ENCODE measurements at regions not wholly inside any gene's neighbourhood (a gene's known extent, or its start where the extent isn't known, plus 50 kb on each side); places are given as distances from the start of the nearest gene placed in this dataset.

DNA sequence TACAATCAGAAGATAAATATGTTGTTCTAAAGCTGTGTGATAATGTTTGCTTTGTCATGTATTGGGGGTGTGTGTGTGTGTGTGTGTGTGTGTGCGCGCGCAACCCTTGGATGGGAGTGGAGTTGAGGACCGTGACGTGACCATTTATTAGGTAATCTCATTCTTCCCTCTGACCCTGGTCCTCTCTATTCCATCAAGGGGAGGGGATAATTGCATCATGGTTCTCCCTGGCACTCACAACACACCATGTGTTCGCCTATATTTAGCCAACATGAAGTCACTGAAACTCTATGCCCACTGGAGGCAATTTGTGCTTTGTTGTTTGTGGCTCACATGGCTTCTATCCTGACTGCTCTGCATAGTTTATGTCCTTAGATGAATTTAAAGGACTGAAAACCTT is 79.8 kb upstream of the LRPPRC start:
- DNase-seq (ENCODE audit: low read depth in 2 of 2), result peak; percentile 40 to 63
- H3K4me3 ChIP-seq (replicated peaks in 1 of 2; ENCODE audit: low read depth in 2 of 2, low read length in 2 of 2), result no peak overlapping the region
- TF ChIP-seq CTCF (IDR thresholded peaks at IDR 0.05; ENCODE audit: low read depth, low read length), result no peak

DNA sequence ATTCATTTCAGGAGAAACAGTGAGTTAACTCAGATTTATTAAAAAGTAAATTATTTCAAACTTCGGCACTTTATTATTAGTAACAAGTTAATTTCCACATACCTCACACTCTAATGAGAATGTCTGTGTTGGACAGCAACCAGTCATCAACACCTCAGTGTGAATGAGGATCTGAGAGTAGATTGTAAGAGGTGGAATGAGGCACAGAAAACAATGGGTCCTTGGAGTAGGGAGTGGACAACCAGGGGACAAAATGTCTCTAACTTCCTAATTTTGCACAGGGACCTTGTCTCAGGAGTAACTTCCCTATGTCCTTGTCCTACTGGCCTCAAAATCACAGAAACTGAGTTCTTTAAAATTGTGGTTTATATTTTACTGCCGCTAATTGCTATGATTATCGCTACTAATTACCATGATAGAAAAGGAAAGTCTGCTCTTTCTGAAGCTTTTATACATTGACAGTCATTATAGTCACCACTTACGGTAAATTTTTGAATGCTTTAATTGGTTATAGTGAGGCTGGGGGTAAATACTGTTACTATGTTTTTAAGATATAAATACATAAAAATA is 82.2 kb upstream of the LRPPRC start:
- no peak for TF ChIP-seq CTCF (IDR thresholded peaks at IDR 0.05; ENCODE audit: low read depth, low read length)
- H3K4me3 ChIP-seq (replicated peaks in 1 of 2; ENCODE audit: low read depth in 2 of 2, low read length in 2 of 2), result no peak overlapping the region
- DNase-seq (ENCODE audit: low read depth in 2 of 2), result no peak

GRCh38 chr2:44079686-44080085 is 83.9 kb upstream of the LRPPRC start:
- no peak for TF ChIP-seq CTCF (IDR thresholded peaks at IDR 0.05; ENCODE audit: low read depth, low read length)
- no peak overlapping the region for H3K4me3 ChIP-seq (replicated peaks in 1 of 2; ENCODE audit: low read depth in 2 of 2, low read length in 2 of 2)
- no peak for DNase-seq (ENCODE audit: low read depth in 2 of 2)

- TF ChIP-seq CTCF (IDR thresholded peaks at IDR 0.05; ENCODE audit: low read depth, low read length), result no peak
- no peak for DNase-seq (ENCODE audit: low read depth in 2 of 2)
Observed at GRCh38 chr2:44083054-44083453, 85.6 kb upstream of the PPM1B start.

DNA sequence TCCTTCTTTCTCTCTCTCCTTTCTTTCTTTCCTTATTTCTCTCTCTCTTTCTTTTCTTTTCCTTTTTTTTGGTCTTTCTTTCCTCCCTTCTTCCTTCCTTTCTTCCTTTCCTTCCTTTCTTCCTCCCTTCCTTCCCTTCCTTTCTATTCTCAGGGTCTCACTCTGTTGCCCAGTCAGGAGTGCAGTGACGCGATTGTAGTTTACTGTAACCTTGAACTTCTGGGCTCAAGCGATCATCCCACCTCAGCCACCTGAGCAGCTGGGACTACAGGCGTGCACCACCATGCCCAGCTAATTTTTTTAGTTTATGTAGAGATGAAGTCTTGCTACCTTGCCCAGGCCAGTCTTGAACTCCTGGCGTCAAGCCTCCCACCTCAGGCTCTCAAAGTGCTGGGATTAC is 83.8 kb upstream of the PPM1B start:
- no peak for TF ChIP-seq CTCF (IDR thresholded peaks at IDR 0.05; ENCODE audit: low read depth, low read length)
- DNase-seq (ENCODE audit: low read depth in 2 of 2), result no peak
- H3K4me3 ChIP-seq (replicated peaks in 1 of 2; ENCODE audit: low read depth in 2 of 2, low read length in 2 of 2), result no peak overlapping the region

More at GRCh38 chr2:44083054-44083453, 85.6 kb upstream of the PPM1B start:
- no peak overlapping the region for H3K4me3 ChIP-seq (replicated peaks in 1 of 2; ENCODE audit: low read depth in 2 of 2, low read length in 2 of 2)

DNA sequence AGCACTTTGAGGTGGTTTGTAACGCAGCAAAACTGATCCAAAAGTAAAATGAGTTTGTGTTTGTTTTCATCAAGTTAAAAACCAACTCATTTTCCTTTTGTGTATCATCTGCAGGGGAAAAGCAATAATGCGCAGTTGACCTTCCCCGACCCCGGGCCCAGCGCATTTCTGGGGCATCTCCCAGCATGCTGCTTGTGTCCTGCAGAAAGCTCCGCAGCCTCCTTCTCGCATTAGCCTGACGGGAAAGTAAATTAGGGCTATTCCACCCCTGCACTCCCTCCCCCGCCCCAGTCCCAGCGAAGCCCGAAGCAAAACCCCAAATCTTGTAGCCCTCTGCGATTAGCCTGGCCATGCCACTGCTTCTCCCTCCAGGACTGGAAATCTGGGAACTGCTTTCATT is 82.0 kb upstream of the PPM1B start:
- no peak for TF ChIP-seq CTCF (IDR thresholded peaks at IDR 0.05; ENCODE audit: low read depth, low read length)
- H3K4me3 ChIP-seq (replicated peaks in 1 of 2; ENCODE audit: low read depth in 2 of 2, low read length in 2 of 2), result no peak overlapping the region
- no peak for DNase-seq (ENCODE audit: low read depth in 2 of 2)

Measured in cardiac fibroblast (primary cell).